Natural killer cell (primary cell): ENCODE measurements at regions not wholly inside any gene's neighbourhood (a gene's known extent, or its start where the extent isn't known, plus 50 kb on each side); places are given as distances from the start of the nearest gene placed in this dataset.

ENCODE experiments used
- ATAC-seq, 3 donors: fragments of 150-1000 bp in 2 of 3; fragments of 200-7000 bp in 1 of 3; cut with Tn5 transposase; 1 replicate in 1 of 3; 2 replicates in 2 of 3; pipeline ENCODE4 v1.10.0; 2021; ENCODE audit warnings: mild to moderate bottlenecking in 2 of 3, moderate library complexity in 2 of 3
- DNase-seq, 2 donors: peaks; one replicate each; pipeline versions ENCODE4 v3.0.0 to v3.0.0-alpha.2; 2013 to 2021; ENCODE audit warnings: mixed read lengths in 1 of 2
- H3K27ac ChIP-seq: one replicate; pipeline ENCODE4 v1.5.1; 2013; ENCODE audit warnings: mild to moderate bottlenecking, low read length
- H3K27me3 ChIP-seq: one replicate; pipeline ENCODE4 v1.6.1; 2013; ENCODE audit warnings: low read length; ENCODE audit not compliant: control insufficient read depth, insufficient read depth
- H3K36me3 ChIP-seq: one replicate; pipeline ENCODE4 v1.6.1; 2013; ENCODE audit warnings: low read length; ENCODE audit not compliant: control insufficient read depth, insufficient read depth
- H3K4me1 ChIP-seq: one replicate; pipeline ENCODE4 v1.6.1; 2013; ENCODE audit warnings: low read length; ENCODE audit not compliant: control insufficient read depth, insufficient read depth
- H3K4me3 ChIP-seq: one replicate; pipeline ENCODE4 v1.5.1; 2013; ENCODE audit warnings: low read length
- H3K9me3 ChIP-seq: one replicate; pipeline ENCODE4 v1.6.1; 2013; ENCODE audit warnings: low read length; ENCODE audit not compliant: control insufficient read depth, insufficient read depth
- H3K27ac Mint-ChIP-seq, 2 donors: one replicate each; pipeline ENCODE4 v1.8.0; 2022; ENCODE audit warnings: mild to moderate bottlenecking in 2 of 2, mixed read lengths in 2 of 2, moderate library complexity in 1 of 2
- H3K27me3 Mint-ChIP-seq, 2 donors: one replicate each; pipeline ENCODE4 v1.8.0; 2022; ENCODE audit warnings: low read depth in 2 of 2, mixed read lengths in 2 of 2
- H3K36me3 Mint-ChIP-seq: one replicate; pipeline ENCODE4 v1.8.0; 2022; ENCODE audit warnings: mixed read lengths
- H3K4me1 Mint-ChIP-seq, 2 donors: one replicate each; pipeline ENCODE4 v1.8.0; 2022; ENCODE audit warnings: mixed read lengths in 2 of 2
- H3K4me3 Mint-ChIP-seq: one replicate; pipeline ENCODE4 v1.8.0; 2022; ENCODE audit warnings: mild to moderate bottlenecking, moderate library complexity, mixed read lengths
- H3K9me3 Mint-ChIP-seq, 2 donors: one replicate each; pipeline ENCODE4 v1.8.0; 2022; ENCODE audit warnings: mixed read lengths in 2 of 2
- WGBS: methylation state at CpG from one replicate; pipeline ENCODE4 v1.1.7; 2013; ENCODE audit warnings: missing lambda C conversion rate; ENCODE audit not compliant: insufficient coverage; 5-methylcytosine and 5-hydroxymethylcytosine counted together
- intact Hi-C: fragments of 100-400 bp; cut with micrococcal nuclease; formaldehyde crosslinking; loops from one replicate; pipeline ENCODE4 v1.14.2; 2022
- TF ChIP-seq, protein P1 (sequence below): fragments of 200-600 bp; IDR thresholded peaks from one replicate; pipeline ENCODE4 v1.8.0; 2022; ENCODE audit warnings: antibody characterized with exemption

DNA sequence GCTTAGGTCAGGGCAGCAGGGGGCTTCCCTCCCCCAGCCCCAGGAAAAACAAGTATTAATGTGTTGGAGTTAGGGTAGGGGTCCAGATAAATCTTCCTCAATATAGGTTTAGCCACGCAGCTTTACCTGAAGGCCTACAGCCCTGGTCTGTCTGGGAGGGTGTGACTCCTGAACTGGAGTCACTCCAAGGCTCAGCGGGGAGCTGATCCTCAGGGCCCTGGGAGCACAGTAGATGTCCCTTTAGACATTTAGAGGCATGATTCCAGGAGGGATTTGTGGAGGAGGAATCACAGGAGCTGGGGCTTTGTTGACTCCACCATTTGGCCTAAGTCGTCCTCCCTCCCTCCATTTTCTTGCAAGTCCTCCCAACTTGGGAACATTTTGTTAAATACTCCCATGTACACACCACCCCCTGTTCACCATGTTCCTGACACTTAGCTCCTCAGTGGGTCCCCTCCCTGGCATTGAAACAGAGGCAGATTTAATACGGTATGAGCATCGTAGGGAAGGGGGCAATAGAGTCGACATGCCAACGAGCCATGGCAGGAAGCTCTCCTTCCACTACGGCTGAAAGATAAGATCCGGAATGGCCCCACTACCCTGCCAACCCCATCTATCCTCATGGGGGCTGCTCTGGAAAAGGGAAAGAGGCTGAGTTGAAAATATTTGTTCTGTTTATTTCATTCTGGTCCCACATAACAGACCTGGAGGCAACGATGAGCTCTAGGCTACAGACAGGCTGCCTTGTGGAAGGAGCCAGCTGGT, 69.0 kb upstream of the LARS2 start:
- no peaks in the 10 kb centered on the region for H3K36me3 ChIP-seq
- H3K9me3 Mint-ChIP-seq: no peaks in the 10 kb centered on the region
- intact Hi-C loops: no loop called here
- H3K27me3 Mint-ChIP-seq: peaks cover 4 to 27% of the 10 kb centered on the region in 2 donors
- no peaks in the 10 kb centered on the region for H3K36me3 Mint-ChIP-seq
- no peak overlapping the region for H3K4me3 Mint-ChIP-seq
- ATAC-seq: no peak
- no peak overlapping the region for H3K27ac Mint-ChIP-seq
- TF ChIP-seq, protein P1, sequence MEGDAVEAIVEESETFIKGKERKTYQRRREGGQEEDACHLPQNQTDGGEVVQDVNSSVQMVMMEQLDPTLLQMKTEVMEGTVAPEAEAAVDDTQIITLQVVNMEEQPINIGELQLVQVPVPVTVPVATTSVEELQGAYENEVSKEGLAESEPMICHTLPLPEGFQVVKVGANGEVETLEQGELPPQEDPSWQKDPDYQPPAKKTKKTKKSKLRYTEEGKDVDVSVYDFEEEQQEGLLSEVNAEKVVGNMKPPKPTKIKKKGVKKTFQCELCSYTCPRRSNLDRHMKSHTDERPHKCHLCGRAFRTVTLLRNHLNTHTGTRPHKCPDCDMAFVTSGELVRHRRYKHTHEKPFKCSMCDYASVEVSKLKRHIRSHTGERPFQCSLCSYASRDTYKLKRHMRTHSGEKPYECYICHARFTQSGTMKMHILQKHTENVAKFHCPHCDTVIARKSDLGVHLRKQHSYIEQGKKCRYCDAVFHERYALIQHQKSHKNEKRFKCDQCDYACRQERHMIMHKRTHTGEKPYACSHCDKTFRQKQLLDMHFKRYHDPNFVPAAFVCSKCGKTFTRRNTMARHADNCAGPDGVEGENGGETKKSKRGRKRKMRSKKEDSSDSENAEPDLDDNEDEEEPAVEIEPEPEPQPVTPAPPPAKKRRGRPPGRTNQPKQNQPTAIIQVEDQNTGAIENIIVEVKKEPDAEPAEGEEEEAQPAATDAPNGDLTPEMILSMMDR: no peak
- no peaks in the 10 kb centered on the region for H3K27me3 ChIP-seq
- no peaks in the 10 kb centered on the region for H3K9me3 ChIP-seq
- no peaks in the 10 kb centered on the region for H3K4me1 ChIP-seq
- DNase-seq: no peak
- H3K4me1 Mint-ChIP-seq: no peaks in the 10 kb centered on the region
- 94% methylated on average over 8 of the region's 10 CpGs for WGBS
- no peak overlapping the region for H3K4me3 ChIP-seq
- no peak overlapping the region for H3K27ac ChIP-seq

DNA sequence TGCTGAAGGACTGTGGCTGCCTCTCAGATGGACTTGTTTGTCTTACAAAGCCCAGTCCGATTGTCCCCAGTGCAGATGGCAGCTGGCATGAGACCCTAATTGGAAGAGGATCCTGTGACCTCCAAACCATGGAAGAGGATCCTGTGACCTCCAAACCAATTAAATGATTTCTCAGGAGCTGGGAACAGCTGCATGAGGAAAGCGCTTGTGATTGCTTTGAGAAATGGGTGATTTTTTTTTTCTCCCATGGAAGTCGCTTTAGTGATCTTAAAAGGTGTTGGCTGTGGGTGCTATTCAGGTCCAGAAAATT, 68.4 kb upstream of the LARS2 start:
- Mint-ChIP-seq H3K9me3 (no peaks in the 10 kb centered on the region), H3K27me3 (peaks cover 4 to 30% of the 10 kb centered on the region in 2 donors), H3K36me3 (no peaks in the 10 kb centered on the region), H3K4me1 (no peaks in the 10 kb centered on the region), H3K4me3 (no peak overlapping the region), H3K27ac (no peak overlapping the region)
- 84% methylated on average over 3 of the region's 3 CpGs for WGBS
- H3K4me3 ChIP-seq: no peak overlapping the region
- no peak for DNase-seq
- H3K27me3 ChIP-seq: no peaks in the 10 kb centered on the region
- no peak for ATAC-seq
- no peaks in the 10 kb centered on the region for H3K36me3 ChIP-seq
- TF ChIP-seq, protein P1: no peak
- H3K9me3 ChIP-seq: no peaks in the 10 kb centered on the region
- H3K27ac ChIP-seq: no peak overlapping the region
- intact Hi-C loops: no loop called here
- no peaks in the 10 kb centered on the region for H3K4me1 ChIP-seq

DNA sequence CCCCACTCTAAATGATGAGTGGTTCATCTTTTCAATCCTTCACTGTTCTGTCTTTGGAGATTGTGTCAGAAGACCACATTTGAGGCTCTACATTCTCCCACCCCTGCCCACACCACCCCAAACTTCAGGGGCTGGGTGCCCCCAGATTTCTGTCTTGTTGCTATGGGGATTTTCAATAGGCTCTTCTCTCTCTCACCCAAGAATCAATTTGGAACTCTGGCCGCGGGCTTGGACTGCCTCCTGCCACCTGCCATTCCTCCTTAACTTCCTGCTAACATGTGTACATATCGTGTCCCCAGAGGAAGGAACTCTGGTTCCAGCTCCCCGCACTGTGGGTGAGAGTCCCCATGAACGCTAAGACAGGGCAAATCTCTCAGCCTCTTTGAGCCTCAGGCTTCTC, 67.4 kb upstream of the LARS2 start:
- H3K27me3 Mint-ChIP-seq: peaks cover 6 to 41% of the 10 kb centered on the region in 2 donors
- no peaks in the 10 kb centered on the region for H3K4me1 Mint-ChIP-seq
- H3K9me3 ChIP-seq: no peaks in the 10 kb centered on the region
- no peak overlapping the region for H3K4me3 ChIP-seq
- no peaks in the 10 kb centered on the region for H3K27me3 ChIP-seq
- no peak for DNase-seq
- H3K27ac Mint-ChIP-seq: no peak overlapping the region
- 49% methylated on average over 5 of the region's 5 CpGs for WGBS
- no peak for ATAC-seq
- H3K4me1 ChIP-seq: no peaks in the 10 kb centered on the region
- H3K27ac ChIP-seq: no peak overlapping the region
- intact Hi-C loops: no loop called here
- no peaks in the 10 kb centered on the region for H3K36me3 Mint-ChIP-seq
- TF ChIP-seq, protein P1: no peak
- no peaks in the 10 kb centered on the region for H3K9me3 Mint-ChIP-seq
- H3K4me3 Mint-ChIP-seq: no peak overlapping the region
- no peaks in the 10 kb centered on the region for H3K36me3 ChIP-seq
